MV-4-11 (cell line): ENCODE measurements at regions not wholly inside any gene's neighbourhood (a gene's known extent, or its start where the extent isn't known, plus 50 kb on each side); places are given as distances from the start of the nearest gene placed in this dataset.
"Not testable (repeated sequence)": the region's sequence is repeated elsewhere in the genome, so short reads cannot be mapped to it uniquely, and the experiment has no call there.

ENCODE experiments used
- DNase-seq: peaks from one replicate; lab custom pipeline; 2025; lab: John Stamatoyannopoulos, UW

DNA sequence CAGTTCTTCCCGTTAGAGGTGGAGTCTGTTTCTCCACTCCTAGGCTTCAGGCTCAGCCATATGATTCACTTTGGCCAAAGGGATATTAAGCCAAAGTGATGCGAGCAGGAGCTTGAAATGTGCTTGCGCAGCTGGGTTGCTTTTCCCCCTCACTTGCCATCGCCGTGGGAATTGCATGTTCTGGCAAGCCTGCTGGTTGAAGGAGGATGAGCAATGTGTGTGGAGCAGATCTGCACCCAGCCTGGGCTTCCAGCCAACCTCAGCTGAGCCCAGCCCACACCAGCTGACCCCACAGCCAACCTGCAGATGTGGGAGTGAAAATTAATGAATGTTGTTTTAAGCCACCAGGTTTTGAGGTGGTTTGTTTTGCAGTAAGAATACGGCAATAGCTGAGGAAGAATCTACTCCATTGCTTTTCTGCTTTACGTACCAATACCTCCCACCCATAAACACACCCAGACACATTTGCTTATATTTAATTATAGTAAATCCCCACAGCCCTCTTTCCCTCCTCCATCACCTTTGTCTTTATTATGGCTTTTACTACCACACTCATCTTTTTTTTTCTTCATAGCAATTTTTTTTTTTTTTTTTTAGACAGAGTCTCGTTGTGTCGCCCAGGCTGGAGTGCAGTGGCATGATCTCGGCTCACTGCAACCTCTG, 132.8 kb upstream of the FUNDC1 start:
- DNase-seq: no peak

DNA sequence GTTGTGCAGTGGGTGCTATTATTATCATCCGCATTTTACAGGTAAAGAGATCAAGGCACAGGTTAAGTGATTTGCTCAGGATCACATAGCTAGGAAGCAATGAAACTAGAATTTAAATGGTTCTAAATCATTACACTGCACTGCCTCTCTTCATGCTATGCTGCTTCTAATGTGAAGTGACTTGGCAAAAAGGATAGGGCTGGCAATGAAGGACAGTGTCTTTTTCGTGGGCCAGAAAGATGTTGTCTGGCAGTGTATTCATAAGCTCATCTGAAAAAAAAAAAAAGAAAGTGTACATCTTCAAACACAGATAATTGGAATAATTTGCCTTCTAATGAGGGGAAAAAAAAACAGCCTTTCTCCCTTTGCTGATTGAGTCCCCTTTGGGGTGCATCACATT, 132.2 kb upstream of the FUNDC1 start:
- DNase-seq: no peak

DNA sequence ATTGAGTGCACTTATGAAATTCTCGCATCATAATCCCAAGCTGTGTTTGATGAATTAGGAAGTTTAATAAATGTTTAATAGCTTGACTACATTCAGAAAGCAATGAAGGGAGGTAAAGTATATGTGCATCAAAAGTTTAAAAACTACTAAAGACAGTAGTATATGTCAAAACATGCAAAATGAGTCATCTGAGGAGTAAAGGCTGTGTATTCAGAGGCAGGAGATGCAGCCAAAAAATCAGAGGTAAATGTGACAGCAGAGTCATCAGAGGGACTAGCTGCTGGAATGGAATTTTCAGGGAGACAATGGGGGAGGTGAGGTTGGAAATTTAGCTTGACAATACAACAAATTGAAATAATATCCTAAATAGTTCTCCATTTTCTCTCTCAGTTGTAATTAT, 127.0 kb upstream of the FUNDC1 start:
- DNase-seq: no peak

DNA sequence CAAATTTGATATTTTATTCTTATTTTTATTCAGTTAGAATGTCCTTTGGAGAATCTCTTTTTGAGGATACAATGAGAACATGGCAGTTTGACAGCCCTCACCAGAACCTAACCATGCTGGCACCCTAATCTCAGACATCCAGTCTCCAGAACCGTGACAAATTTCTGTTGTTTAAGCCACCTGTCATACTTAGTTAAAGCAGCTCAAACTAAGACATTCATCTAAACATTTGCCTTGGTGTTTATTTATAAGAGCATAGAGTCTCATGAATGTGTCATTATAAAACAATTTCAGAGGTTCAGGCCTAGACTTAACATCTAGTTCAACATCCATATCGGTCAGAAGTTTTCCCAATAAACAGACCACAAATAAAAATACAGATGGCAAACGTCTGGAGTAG, 125.1 kb upstream of the FUNDC1 start:
- DNase-seq: no peak

DNA sequence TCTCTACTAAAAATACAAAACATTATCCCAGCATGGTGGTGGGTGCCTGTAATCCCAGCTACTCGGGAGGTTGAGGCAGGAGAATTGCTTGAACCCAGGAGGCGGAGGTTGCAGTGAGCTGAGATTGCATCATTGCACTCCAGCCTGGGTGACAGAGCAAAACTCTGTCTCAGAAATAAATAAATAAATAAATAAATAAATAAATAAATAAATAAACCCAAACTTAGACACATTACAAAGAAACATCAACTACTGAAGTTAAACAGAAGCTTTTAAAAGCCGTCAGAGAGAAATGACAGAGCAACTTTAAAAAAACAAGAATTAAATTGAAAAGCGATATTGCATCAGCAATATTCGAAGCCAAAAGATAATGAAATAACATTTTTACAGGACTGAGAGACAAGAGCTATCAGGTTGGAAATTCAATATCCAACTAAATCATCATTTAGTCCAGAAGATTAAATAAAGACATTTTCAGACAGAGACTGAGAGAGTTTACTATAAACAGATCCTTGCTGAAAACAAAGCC, 115.1 kb upstream of the FUNDC1 start:
- DNase-seq: not testable (repeated sequence)

DNA sequence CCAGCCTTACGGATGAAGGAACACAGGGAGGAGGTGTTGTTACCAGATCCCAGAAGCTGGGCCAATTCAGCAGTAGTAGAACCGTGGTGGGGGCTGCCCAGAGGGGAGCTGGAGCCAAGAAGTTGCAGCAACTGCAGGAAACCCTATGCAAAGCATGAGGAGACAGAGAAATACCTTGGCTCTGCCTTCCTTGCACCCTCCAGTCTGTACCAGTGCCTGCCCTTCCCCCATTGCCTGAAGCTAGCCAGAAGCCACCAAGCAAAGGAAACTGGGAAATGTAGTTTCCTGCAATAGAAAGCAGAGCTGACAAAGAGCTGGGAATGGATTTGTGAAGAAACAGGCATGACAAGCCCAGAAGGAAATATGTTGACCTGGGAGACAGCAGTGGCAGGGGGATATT, 108.7 kb upstream of the FUNDC1 start:
- DNase-seq: no peak

DNA sequence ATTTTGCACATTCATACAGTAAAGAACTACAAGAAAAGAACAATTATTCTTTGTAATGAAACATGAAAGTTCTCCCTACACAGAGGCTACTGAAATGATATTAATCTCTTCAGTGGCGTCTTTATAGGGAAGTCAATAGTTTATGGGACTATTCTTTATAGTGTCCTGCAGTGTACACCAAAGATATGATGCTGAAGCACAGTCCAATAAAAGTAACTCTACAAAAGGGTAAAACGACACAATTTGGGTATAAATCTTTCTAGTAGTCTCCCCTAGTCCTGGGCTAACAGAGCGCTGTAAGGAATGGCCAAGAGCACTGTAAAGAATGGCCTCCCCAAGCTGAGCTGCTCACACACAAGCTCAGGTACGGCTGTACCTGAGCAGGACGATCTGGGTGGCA, 101.1 kb upstream of the FUNDC1 start:
- no peak for DNase-seq

DNA sequence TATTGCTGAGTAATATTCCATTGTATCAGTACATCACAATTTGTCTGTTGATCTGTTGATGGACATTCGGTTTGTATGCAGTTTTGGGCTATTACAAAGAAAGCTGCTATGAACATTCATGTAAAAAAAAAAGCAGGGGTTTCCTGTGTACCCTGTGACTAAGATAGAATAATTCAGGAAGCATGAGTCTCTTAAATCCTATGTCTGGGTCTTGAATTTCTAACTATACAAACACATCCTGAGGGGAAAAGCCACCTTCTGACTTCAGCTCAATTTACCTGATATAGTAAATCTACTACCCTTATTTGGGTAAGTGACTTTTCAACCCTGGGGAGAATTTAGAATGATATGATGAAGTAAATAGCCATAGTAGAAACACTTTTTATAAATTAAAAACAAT, 94.6 kb upstream of the FUNDC1 start:
- DNase-seq: no peak

DNA sequence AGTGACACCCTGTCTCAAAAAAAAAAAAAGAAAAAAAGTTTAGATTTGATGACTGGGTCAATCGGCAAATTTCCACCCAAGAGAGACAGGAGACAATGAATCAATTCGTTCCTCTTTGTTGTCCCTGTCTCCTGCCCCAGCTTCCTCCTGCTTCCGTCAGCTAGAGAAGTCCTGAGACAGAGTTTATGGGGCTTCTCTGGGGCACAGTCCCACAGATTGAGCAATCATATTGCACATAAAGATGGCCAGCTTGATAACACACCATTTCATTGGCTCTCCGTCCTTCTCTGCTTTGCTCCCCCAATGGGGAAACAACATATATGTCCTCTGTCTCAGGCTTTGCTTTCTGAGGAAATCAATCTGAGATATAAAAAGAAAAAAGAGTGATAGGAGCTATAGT, 78.4 kb upstream of the FUNDC1 start:
- DNase-seq: peak; percentile 69

DNA sequence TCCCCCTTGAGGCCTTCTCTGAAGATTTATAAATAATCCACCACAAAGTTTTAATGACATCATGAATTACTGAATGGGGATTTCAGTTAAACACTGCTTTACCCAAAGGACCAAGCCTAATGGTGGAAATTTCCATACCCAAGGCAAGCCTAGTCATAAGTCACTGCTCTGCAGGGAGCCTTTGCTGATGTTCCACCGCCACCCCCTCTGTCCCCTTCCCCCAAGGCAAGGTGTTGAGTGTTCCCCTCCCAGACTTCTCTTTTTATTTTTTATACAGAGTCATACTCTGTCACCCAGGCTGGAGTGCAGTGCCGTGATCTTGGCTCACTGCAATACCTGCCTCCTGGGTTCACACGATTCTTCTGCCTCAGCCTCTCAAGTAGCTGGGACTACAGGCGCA, 76.4 kb upstream of the FUNDC1 start:
- no peak for DNase-seq

DNA sequence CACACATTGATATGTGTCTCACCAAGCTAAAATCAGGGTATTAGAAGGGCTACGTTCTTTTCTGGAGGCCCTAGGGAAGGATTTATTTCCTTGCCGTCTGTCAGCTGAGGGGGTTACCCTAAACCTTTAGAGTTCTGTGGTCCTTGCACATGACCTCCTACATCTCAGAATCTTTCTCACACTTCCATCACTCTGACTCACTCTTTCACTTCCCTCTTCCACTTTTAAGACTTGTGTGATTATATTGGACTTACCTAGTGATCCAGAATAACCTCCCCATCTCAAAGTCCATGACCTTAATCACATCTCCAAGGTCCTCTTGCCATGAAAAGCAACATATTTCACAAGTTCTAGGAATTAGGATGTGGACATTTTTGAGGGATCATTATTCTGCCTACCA, 53.6 kb upstream of the FUNDC1 start:
- peak; percentile 81 for DNase-seq
